Stimulated activated CD4-positive, alpha-beta T cell treated with anti-CD3 and anti-CD28 coated beads, Interleukin-12 subunit alpha, Interleukin-12 subunit beta, amount 100 ng/mL, for 48 hours (primary cell): ENCODE measurements at regions not wholly inside any gene's neighbourhood (a gene's known extent, or its start where the extent isn't known, plus 50 kb on each side); places are given as distances from the start of the nearest gene placed in this dataset.
"Not testable (repeated sequence)": the region's sequence is repeated elsewhere in the genome, so short reads cannot be mapped to it uniquely, and the experiment has no call there.

Experiments used
- DNase-seq, 3 donors: peaks; one replicate each; pipeline ENCODE4 v3.0.0-alpha.2; 2020; ENCODE audit warnings: low read depth in 2 of 3, low spot score in 1 of 3

GRCh38 chr1:120614931-120615639, 108.7 kb upstream of the NBPF26 start:
- DNase-seq: not testable (repeated sequence)

- not testable (repeated sequence) for DNase-seq
Measured at GRCh38 chr1:120617493-120617892, 106.3 kb upstream of the NBPF26 start.

GRCh38 chr1:120619867-120620692, 103.7 kb upstream of the NBPF26 start:
- DNase-seq: not testable (repeated sequence)

DNA sequence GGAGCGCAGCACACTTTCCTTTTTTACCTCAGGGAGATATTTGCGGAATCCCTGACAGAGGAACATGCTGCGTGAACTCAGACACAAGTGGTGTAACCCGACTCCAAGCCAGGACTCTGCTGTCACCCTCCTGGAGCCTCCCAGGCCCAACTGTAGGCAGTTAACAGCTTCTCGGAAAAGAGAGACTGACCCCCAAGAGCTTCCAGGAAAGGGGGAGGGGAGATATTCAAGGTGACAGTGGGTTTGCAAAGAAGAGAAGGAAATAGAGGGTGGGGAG, 103.1 kb upstream of the NBPF26 start:
- DNase-seq: not testable (repeated sequence)

DNA sequence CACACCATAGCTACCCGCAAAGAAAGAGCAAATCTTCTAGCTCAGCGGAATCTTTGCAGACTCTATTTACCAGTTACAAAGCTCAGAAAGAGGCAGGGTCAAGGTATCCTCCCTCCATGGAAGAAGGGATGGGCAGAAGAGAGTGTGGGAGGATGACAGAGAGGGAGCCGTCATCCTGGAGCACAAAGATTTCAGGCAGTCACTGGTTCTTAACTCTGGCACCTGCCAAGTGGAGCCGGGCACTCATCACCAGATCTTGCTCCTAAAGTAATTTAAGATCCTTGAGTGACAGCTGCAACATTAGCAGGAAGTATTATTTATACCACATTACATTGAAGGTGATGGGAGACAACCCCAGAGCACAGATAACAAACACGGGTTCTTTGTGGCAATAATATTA, 102.5 kb upstream of the NBPF26 start:
- not testable (repeated sequence) for DNase-seq

DNA sequence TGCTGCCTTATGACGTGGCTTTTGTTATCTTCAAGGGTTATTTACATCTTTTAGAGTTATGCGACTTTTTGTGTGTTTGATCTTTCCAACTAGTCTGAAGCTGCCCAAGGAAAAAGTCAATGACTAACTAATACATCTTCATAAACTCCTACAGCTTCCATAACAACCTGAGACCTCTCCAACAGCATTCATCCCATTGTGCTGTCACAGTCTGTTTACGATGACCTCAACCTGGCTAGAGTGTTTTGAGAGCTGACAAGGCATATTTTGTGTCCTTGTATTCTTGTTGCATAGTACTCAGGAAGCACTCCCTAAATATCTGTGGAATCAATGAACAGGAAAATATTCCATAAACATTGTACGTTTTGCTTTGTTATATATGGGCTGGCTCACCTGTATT, 100.2 kb upstream of the NBPF26 start:
- not testable (repeated sequence) for DNase-seq

- not testable (repeated sequence) for DNase-seq
Measured at GRCh38 chr1:120624565-120625064, 99.1 kb upstream of the NBPF26 start.

- not testable (repeated sequence) for DNase-seq
Measured at GRCh38 chr1:120629832-120630455, 93.8 kb upstream of the NBPF26 start.

DNA sequence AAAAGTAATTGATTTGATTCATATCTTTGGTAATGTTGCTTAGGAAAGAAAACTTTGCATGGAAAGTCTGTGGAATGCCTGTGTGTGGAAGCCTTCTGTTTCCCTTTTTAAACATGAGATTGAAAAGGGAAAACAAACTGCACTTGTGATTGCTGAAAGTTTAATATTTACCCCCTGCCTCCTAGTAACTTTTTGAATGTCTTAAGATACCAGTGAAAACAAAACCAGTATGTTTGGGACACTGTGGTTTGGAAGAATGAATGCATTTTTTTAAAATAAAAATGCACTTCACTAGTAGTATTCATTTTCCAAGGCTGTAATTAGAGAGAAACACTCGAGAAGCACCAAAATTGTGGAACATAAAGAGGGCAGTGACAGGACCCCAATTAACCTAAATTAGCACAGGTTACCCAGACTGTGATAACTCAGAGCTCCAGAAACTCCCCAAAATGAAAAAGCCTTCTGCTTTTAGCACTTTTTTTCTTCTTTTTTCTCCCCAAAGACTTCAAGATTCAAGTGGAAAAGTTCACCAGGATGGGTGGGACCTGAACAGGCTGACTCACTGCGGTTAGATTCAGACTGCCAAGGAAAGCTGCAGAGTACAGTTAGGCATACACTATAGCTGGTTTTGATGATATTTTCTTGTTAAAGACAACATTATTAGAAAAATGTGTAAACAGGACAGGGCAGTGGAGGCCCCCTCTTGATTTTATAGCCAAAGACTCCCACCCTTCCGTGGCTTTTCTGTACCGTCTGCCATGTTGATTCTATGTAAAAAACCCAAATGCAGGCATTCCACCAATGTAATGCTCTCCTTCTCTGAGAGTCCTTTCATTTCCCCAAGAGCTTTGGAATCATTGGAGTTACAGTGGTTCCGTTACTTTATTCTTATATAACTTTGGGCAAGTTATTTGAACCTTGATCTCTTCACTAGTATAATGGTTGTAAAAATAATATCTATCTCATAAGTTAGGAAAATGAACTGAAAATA, 88.6 kb upstream of the NBPF26 start:
- not testable (repeated sequence) for DNase-seq

DNA sequence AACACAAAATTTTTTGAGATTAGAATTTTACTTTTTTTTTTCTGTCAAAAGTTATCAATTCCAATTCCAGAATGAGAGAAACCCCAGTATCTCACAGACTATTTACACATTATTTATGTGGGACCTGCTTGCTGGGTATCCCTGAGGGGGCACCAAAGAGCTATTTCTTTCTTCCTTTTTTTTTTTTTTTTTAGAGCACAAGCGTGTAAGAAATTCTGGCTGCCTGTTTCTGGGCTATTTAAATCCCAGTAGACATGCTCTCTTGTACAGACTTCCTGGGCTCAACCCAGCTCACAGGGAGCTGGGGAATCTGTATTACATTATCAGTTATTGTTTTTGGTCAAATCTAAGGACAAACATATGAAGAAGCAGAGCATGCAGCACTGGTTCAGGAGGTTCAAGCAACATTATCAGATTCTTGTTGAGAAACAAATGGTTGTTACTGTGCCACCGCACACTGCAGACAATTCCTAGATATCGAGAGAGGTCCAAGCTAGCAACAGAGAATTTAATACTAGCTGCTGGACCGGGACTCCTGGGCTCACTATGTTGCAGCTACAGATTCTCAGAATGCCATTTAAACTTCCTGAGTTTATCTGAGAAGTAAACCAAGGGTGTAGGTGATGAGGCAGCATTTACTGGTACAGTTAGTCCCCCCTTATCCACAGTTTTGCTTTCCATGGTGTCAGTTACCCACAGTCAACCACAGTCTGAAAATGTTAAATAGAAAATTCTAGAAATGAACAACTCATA, 83.3 kb upstream of the NBPF26 start:
- DNase-seq: not testable (repeated sequence)

GRCh38 chr1:120641014-120641302, 82.8 kb upstream of the NBPF26 start:
- not testable (repeated sequence) for DNase-seq

GRCh38 chr1:120647182-120647581, 76.6 kb upstream of the NBPF26 start:
- DNase-seq: not testable (repeated sequence)

DNA sequence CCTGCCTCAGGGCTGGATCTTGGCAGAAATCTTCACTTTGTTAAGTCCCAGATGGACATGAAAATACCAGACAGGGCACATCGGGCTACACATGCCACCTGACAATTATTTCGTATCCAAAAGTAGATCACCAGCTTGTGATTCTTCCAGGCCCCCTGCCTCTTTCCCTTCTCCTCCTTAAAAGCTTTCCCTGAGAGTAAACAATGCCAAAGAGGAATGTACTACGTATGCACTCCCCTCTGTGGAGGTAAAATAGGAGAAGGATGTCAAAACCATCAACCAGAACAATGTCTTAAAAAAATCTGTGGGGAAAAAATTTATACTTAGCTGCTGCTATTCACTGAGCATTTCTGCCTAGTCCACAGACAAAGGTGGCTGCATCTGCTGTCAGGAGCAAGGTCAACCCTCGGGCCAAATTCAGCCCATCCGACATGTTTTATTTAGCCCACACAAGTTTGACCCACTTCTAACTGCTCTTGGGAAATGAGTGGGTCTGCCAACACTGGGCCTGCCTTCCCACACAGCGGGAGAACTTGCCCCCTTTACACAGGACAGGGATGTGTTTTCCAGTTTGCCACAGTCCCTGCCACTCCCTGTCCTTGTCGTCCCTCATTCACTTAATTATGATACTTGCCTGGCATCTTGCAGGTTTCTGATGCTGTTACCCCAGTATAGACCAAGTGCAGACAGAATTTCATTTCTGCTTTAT, 74.7 kb upstream of the NBPF26 start:
- not testable (repeated sequence) for DNase-seq

DNA sequence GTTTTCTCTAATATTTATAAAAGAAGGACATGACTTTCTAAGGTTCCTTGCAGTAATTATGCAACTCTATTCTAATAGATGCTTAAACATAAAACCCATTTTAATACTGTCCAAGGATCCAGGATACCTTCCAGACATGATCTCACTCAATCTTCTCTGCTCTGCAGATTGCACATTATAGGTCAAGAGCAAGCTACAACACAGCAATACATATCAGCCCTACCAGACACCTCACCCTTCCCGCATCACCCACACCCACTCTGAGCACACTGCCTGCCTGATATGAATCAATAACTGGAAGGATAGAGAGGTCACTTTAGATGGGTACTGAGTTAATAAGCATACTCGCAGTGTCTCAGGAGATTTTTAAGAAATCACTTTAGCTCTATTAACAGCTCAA, 74.0 kb upstream of the NBPF26 start:
- DNase-seq: not testable (repeated sequence)

DNA sequence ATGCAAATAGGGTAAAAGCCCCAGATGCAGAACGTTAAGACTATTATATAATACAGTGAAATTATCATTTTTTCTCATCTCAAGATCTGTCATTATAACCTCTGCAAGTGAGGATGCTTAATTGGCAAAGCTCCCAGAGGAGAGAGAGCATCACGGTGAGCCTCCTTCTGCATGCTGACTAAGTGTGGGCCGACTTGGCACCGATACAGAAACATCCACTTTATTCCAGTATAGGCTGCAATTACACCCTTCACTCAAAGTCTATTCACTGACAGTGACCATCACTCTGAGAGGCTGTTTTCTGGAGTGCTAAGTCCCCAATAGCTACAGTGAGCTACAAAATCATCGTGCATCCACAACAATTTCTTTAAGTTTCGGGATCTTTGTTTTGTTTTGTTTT, 69.6 kb upstream of the NBPF26 start:
- DNase-seq: not testable (repeated sequence)

DNA sequence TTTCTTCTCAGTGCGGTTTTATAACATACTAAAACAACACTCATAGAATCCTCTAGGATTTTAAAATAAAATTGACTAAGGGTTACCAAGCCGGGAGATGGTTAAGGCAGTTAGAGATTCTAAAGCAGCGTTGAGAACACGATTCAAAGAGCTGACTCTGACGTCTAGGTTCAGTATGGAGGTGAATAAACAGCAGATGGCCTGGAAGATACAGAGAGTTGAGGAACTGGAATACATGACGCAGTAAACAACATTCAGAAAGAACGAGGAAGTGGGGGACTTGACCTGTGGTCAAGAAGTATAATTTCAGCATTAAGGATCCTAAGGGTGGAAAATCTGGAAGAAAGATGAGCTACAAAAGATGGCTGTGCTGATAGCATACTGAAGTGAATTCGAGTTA, 68.4 kb upstream of the NBPF26 start:
- DNase-seq: not testable (repeated sequence)

DNA sequence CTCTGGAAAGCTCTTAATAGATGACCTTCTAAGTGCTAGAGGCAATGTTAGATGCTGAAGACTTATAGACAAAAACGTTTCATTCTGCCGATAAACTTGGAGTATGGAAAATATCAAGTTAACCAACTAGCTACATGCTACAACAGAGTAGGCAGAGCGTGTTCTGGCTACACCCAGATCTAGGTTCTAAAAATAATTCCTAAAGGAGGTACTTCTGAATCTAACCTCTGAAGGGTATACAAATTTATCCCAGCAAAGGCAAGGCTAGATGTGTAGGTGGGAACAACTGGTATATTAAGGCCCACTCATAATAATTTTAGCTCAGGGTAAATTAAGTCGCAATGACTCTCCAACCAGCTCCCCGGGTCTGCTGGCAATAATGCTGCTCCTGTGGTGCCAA, 67.6 kb upstream of the NBPF26 start:
- not testable (repeated sequence) for DNase-seq

DNA sequence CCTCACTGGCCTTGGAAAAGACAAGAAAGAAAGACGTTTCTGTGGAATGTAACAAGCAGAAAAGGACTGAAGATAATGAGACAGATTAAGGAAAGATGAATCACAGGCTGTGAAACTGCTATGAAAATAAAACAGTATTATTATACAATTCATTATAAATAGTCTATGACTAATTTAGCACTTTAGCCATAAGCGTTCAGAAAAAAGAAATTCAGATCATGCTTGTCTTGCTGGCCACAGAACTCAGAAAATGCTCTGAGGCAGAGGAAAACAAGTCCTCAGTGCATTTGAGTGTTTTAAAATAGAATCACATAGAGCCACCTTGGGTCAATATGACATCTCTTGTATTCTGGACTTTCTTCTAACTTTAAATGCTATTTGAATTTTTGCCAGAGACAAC, 65.9 kb upstream of the NBPF26 start:
- not testable (repeated sequence) for DNase-seq

DNA sequence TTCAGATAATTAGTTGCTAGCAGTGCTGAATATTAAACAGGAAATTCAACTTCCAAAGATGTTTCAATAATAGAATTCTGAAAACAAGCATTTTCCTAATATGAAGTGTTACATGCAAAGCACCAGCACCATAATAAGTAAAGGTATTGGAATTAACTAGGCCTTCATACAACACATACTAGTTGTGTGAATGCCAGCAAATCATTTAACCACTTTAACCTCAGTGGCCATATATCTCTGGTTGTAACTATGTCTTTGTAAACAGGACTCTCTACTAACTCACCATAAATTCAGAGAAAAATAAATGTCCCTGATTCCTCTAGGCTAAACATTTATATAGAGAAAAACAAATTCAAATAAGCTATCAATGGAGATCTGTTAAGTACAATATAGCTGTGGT, 65.1 kb upstream of the NBPF26 start:
- not testable (repeated sequence) for DNase-seq
